PC-3 (cell line): ENCODE measurements at regions not wholly inside any gene's neighbourhood (a gene's known extent, or its start where the extent isn't known, plus 50 kb on each side); places are given as distances from the start of the nearest gene placed in this dataset.

Experiments used
- ATAC-seq: fragments of 200-7000 bp; cut with Tn5 transposase; 2 replicates; pipeline ENCODE4 v1.9.1; 2020; ENCODE audit warnings: mild to moderate bottlenecking, moderate library complexity
- BruUV-seq: library from RNA; stranded (reverse); fragments of 400-500 nt; replicated peaks from 2 replicates; lab custom pipeline; 2021; lab: Mats Ljungman, UMichigan
- CTCF ChIA-PET: fragments of 300-600 bp; sonication (Branson Sonifier 250); formaldehyde crosslinking; loops from one replicate; lab custom pipeline; 2022; ENCODE audit warnings: antibody characterized with exemption; lab: Charles Lee
- POLR2A ChIA-PET: fragments of 300-600 bp; sonication (Branson Sonifier 250); formaldehyde crosslinking; loops from one replicate; lab custom pipeline; 2022; ENCODE audit warnings: antibody characterized with exemption; ENCODE audit not compliant: unreplicated experiment; lab: Charles Lee
- DNase-seq: peaks from one replicate; pipeline ENCODE4 v3.0.0-alpha.2; 2015
- H2AFZ ChIP-seq: fragments of 300-600 bp; sonication (generic); 2 replicates; pipeline ENCODE4 v1.6.0; 2016; ENCODE audit warnings: antibody characterized with exemption, low read length
- H3F3A ChIP-seq: fragments of 300-600 bp; sonication (generic); one replicate; pipeline ENCODE4 v1.6.0; 2017; ENCODE audit warnings: antibody characterized with exemption, low read length, control low read depth, mild to moderate bottlenecking; ENCODE audit not compliant: unreplicated experiment
- H3K27ac ChIP-seq: fragments of 300-600 bp; sonication (generic); 2 replicates; pipeline ENCODE4 v1.5.1; 2016; ENCODE audit warnings: mild to moderate bottlenecking, low read length
- H3K27me3 ChIP-seq: fragments of 300-600 bp; sonication (generic); 2 replicates; pipeline ENCODE4 v1.6.1; 2016; ENCODE audit warnings: low read length, mixed read lengths
- H3K36me3 ChIP-seq: fragments of 300-600 bp; sonication (generic); 2 replicates; pipeline ENCODE4 v1.6.1; 2016; ENCODE audit warnings: low read depth, mixed run types, low read length, mixed read lengths
- H3K4me1 ChIP-seq: fragments of 300-600 bp; sonication (generic); 2 replicates; pipeline ENCODE4 v1.5.1; 2016; ENCODE audit warnings: low read length; ENCODE audit not compliant: insufficient read depth
- H3K4me2 ChIP-seq: fragments of 300-600 bp; sonication (generic); 2 replicates; pipeline ENCODE4 v1.6.0; 2016; ENCODE audit warnings: low read length
- H3K4me3 ChIP-seq: fragments of 300-600 bp; sonication (generic); 2 replicates; pipeline ENCODE4 v1.5.1; 2016; ENCODE audit warnings: mild to moderate bottlenecking, low read length, mixed read lengths
- H3K79me2 ChIP-seq: fragments of 300-600 bp; sonication (generic); 2 replicates; pipeline ENCODE4 v1.6.1; 2017; ENCODE audit warnings: low read length, mixed read lengths
- H3K9ac ChIP-seq: fragments of 300-600 bp; sonication (generic); 2 replicates; pipeline ENCODE4 v1.6.0; 2016; ENCODE audit warnings: mild to moderate bottlenecking, low read length
- H3K9me2 ChIP-seq: fragments of 300-600 bp; sonication (generic); replicated peaks from 2 replicates; pipeline ENCODE4 v1.6.1; 2016; ENCODE audit warnings: mixed run types, low read length, mixed read lengths
- H3K9me3 ChIP-seq: fragments of 300-600 bp; sonication (generic); 2 replicates; pipeline ENCODE4 v1.6.1; 2016; ENCODE audit warnings: low read length, mixed read lengths
- H4K20me1 ChIP-seq: fragments of 300-600 bp; sonication (generic); 2 replicates; pipeline ENCODE4 v1.6.1; 2016; ENCODE audit warnings: low read length, mixed read lengths
- CTCF ChIP-seq: fragments of 300-600 bp; sonication (generic); conservative IDR thresholded peaks from 2 replicates; pipeline ENCODE4 v1.5.1; 2017; ENCODE audit warnings: antibody characterized with exemption, low read depth, mild to moderate bottlenecking, low read length
- EZH2 ChIP-seq: fragments of 300-600 bp; sonication (generic); IDR thresholded peaks from one replicate; pipeline ENCODE4 v1.6.1; 2017; ENCODE audit warnings: antibody characterized with exemption, mild to moderate bottlenecking, low read length; ENCODE audit not compliant: unreplicated experiment
- EZH2phosphoT487 ChIP-seq: fragments of 300-600 bp; sonication (generic); IDR thresholded peaks from 2 replicates; pipeline ENCODE4 v1.6.1; 2018; ENCODE audit warnings: mild to moderate bottlenecking, antibody characterized with exemption, low read length, borderline replicate concordance
- intact Hi-C: fragments of 100-400 bp; cut with micrococcal nuclease; formaldehyde crosslinking; loops from 2 replicates; pipeline ENCODE4 v1.9.0; 2023

- POLR2A ChIA-PET: no interaction called here
- Histone ChIP-seq H3K9me3 (no peaks in the 10 kb centered on the region), H3F3A (no peaks in the 10 kb centered on the region), H3K27ac (no peak overlapping the region), H4K20me1 (no peaks in the 10 kb centered on the region), H3K4me2 (no peak overlapping the region), H3K4me1 (no peaks in the 10 kb centered on the region), H3K27me3 (no peaks in the 10 kb centered on the region), H3K9me2 (no peaks in the 10 kb centered on the region), H2AFZ (no peak overlapping the region), H3K9ac (no peak overlapping the region), H3K4me3 (no peak overlapping the region), H3K36me3 (no peaks in the 10 kb centered on the region), H3K79me2 (no peaks in the 10 kb centered on the region)
- no peak for TF ChIP-seq EZH2
- TF ChIP-seq CTCF: no peak
- TF ChIP-seq EZH2phosphoT487: no peak
- ATAC-seq: no peak
- no TSS peak for BruUV-seq
- CTCF ChIA-PET: no interaction called here
- no peak for DNase-seq
- intact Hi-C loops: no loop called here
These were observed 58.9 kb upstream of the PGM2 start for GRCh38 chr4:37767546-37767945.

- Histone ChIP-seq H3K27me3 (no peaks in the 10 kb centered on the region), H3K9me3 (no peaks in the 10 kb centered on the region), H3K27ac (no peak overlapping the region), H3K4me1 (no peaks in the 10 kb centered on the region), H4K20me1 (no peaks in the 10 kb centered on the region), H3K36me3 (no peaks in the 10 kb centered on the region), H3K9ac (no peak overlapping the region), H3K4me3 (no peak overlapping the region), H3F3A (no peaks in the 10 kb centered on the region), H2AFZ (no peak overlapping the region), H3K79me2 (no peaks in the 10 kb centered on the region), H3K4me2 (no peak overlapping the region), H3K9me2 (no peaks in the 10 kb centered on the region)
- ChIA-PET POLR2A (no interaction called here), CTCF (no interaction called here)
- intact Hi-C loops: no loop called here
- no TSS peak for BruUV-seq
- TF ChIP-seq CTCF (no peak), EZH2phosphoT487 (no peak), EZH2 (no peak)
- DNase-seq (no peak), ATAC-seq (no peak)
These were observed 59.5 kb upstream of the PGM2 start for GRCh38 chr4:37767019-37767418.

GRCh38 chr4:37765741-37766140 lies 60.7 kb upstream of the PGM2 start:
- ATAC-seq: no peak
- no TSS peak for BruUV-seq
- Histone ChIP-seq H3F3A (no peaks in the 10 kb centered on the region), H4K20me1 (no peaks in the 10 kb centered on the region), H3K79me2 (no peaks in the 10 kb centered on the region), H3K9me3 (no peaks in the 10 kb centered on the region), H3K36me3 (no peaks in the 10 kb centered on the region), H2AFZ (no peak overlapping the region), H3K4me3 (no peak overlapping the region), H3K4me1 (no peaks in the 10 kb centered on the region), H3K9me2 (no peaks in the 10 kb centered on the region), H3K4me2 (no peak overlapping the region), H3K9ac (no peak overlapping the region), H3K27ac (no peak overlapping the region), H3K27me3 (no peaks in the 10 kb centered on the region)
- DNase-seq: no peak
- TF ChIP-seq EZH2phosphoT487 (no peak), CTCF (no peak), EZH2 (no peak)
- ChIA-PET POLR2A (no interaction called here), CTCF (no interaction called here)
- intact Hi-C loops: no loop called here
